H9 (cell line): ENCODE measurements at regions not wholly inside any gene's neighbourhood (a gene's known extent, or its start where the extent isn't known, plus 50 kb on each side); places are given as distances from the start of the nearest gene placed in this dataset.

Experiments used
- DNase-seq: peaks from one replicate; pipeline ENCODE4 v3.0.0-alpha.2; 2017
- H2AFZ ChIP-seq: one replicate; pipeline ENCODE4 v1.6.1; 2013; ENCODE audit warnings: mild to moderate bottlenecking, low read length, control low read depth, moderate library complexity
- H2AK5ac ChIP-seq: 2 replicates; pipeline ENCODE4 v1.6.1; 2013; ENCODE audit warnings: low read length, control low read depth, mixed read lengths; ENCODE audit not compliant: insufficient read length
- H2BK120ac ChIP-seq: one replicate; pipeline ENCODE4 v1.6.1; 2013; ENCODE audit warnings: low read depth, mild to moderate bottlenecking, low read length, control low read depth, inconsistent platforms; ENCODE audit not compliant: poor library complexity, severe bottlenecking
- H2BK12ac ChIP-seq: 2 replicates; pipeline ENCODE4 v1.6.1; 2013; ENCODE audit warnings: low read length, control low read depth, mixed read lengths, low read depth; ENCODE audit not compliant: insufficient read length
- H2BK15ac ChIP-seq: 2 replicates; pipeline ENCODE4 v1.6.1; 2013; ENCODE audit warnings: low read depth, low read length, control low read depth
- H2BK20ac ChIP-seq: one replicate; pipeline ENCODE4 v1.6.1; 2013; ENCODE audit warnings: low read depth, mild to moderate bottlenecking, low read length, control low read depth, inconsistent platforms; ENCODE audit not compliant: poor library complexity, severe bottlenecking
- H2BK5ac ChIP-seq: 2 replicates; pipeline ENCODE4 v1.6.1; 2013; ENCODE audit warnings: low read length, control low read depth, mixed read lengths; ENCODE audit not compliant: insufficient read length
- H3K14ac ChIP-seq: 2 replicates; pipeline ENCODE4 v1.6.1; 2013; ENCODE audit warnings: low read length, control low read depth; ENCODE audit not compliant: insufficient read depth
- H3K18ac ChIP-seq: 2 replicates; pipeline ENCODE4 v1.6.1; 2013; ENCODE audit warnings: low read depth, mild to moderate bottlenecking, mixed read lengths, low read length, control low read depth; ENCODE audit not compliant: insufficient read length
- H3K23ac ChIP-seq: 2 replicates; pipeline ENCODE4 v1.6.1; 2013; ENCODE audit warnings: low read length, control low read depth, mixed read lengths, low read depth; ENCODE audit not compliant: insufficient read length
- H3K23me2 ChIP-seq: 2 replicates; pipeline ENCODE4 v1.6.1; 2013; ENCODE audit warnings: low read depth, mild to moderate bottlenecking, mixed read lengths, low read length, control low read depth; ENCODE audit not compliant: insufficient read length, poor library complexity, severe bottlenecking
- H3K27ac ChIP-seq: 2 replicates; pipeline ENCODE4 v1.5.1; 2013; ENCODE audit warnings: low read length, control low read depth, mixed read lengths, low read depth; ENCODE audit not compliant: insufficient read length
- H3K27me3 ChIP-seq: 2 replicates; pipeline ENCODE4 v1.6.1; 2013; ENCODE audit warnings: low read length, control low read depth, inconsistent platforms; ENCODE audit not compliant: insufficient read depth
- H3K4ac ChIP-seq: 2 replicates; pipeline ENCODE4 v1.6.1; 2013; ENCODE audit warnings: low read depth, mild to moderate bottlenecking, control low read depth, inconsistent platforms, low read length, moderate library complexity
- H3K4me1 ChIP-seq: 2 replicates; pipeline ENCODE4 v1.6.1; 2013; ENCODE audit warnings: low read length, control low read depth, inconsistent platforms; ENCODE audit not compliant: insufficient read depth
- H3K4me2 ChIP-seq: 2 replicates; pipeline ENCODE4 v1.6.1; 2013; ENCODE audit warnings: low read length, control low read depth, mixed read lengths; ENCODE audit not compliant: insufficient read length, insufficient read depth
- H3K56ac ChIP-seq: 2 replicates; pipeline ENCODE4 v1.6.1; 2013; ENCODE audit warnings: low read depth, mild to moderate bottlenecking, mixed read lengths, low read length, control low read depth; ENCODE audit not compliant: insufficient read length
- H3K79me1 ChIP-seq: 2 replicates; pipeline ENCODE4 v1.6.1; 2013; ENCODE audit warnings: low read depth, mild to moderate bottlenecking, moderate library complexity, low read length, control low read depth, inconsistent platforms; ENCODE audit not compliant: insufficient read depth, poor library complexity, severe bottlenecking
- H3K79me2 ChIP-seq: 2 replicates; pipeline ENCODE4 v1.6.1; 2013; ENCODE audit warnings: low read length, control low read depth, inconsistent platforms; ENCODE audit not compliant: insufficient read depth
- H3K9ac ChIP-seq: 2 replicates; pipeline ENCODE4 v1.6.1; 2013; ENCODE audit warnings: low read length, control low read depth, mixed read lengths; ENCODE audit not compliant: insufficient read length; ENCODE audit errors: extremely low read depth
- H3K9me3 ChIP-seq: one replicate; pipeline ENCODE4 v1.6.1; 2013; ENCODE audit warnings: low read depth, low read length, inconsistent platforms; ENCODE audit not compliant: control insufficient read depth
- H3T11ph ChIP-seq: one replicate; pipeline ENCODE4 v1.6.1; 2013; ENCODE audit warnings: mild to moderate bottlenecking, low read length, control low read depth, inconsistent platforms
- H4K20me1 ChIP-seq: one replicate; pipeline ENCODE4 v1.6.1; 2013; ENCODE audit not compliant: control insufficient read depth, insufficient read length, insufficient read depth
- H4K5ac ChIP-seq: 2 replicates; pipeline ENCODE4 v1.6.1; 2013; ENCODE audit warnings: low read depth, mild to moderate bottlenecking, mixed read lengths, low read length, control low read depth; ENCODE audit not compliant: insufficient read length
- H4K8ac ChIP-seq: replicated peaks from 2 replicates; pipeline ENCODE4 v1.6.1; 2013; ENCODE audit warnings: low read length, control low read depth, mixed read lengths, low read depth; ENCODE audit not compliant: insufficient read length
- H4K91ac ChIP-seq: 2 replicates; pipeline ENCODE4 v1.6.1; 2013; ENCODE audit warnings: low read depth, mild to moderate bottlenecking, moderate library complexity, mixed read lengths, low read length, control low read depth; ENCODE audit not compliant: insufficient read length
- H3K27ac Mint-ChIP-seq, 3 experiments: 2 replicates in 2 of 3; 3 replicates in 1 of 3; pipeline ENCODE4 v1.8.0; 2020 to 2021; ENCODE audit warnings: mixed read lengths in 3 of 3, mild to moderate bottlenecking in 1 of 3, moderate library complexity in 1 of 3
- H3K27me3 Mint-ChIP-seq: 2 replicates; pipeline ENCODE4 v1.8.0; 2021; ENCODE audit warnings: low read depth, mild to moderate bottlenecking, moderate library complexity, mixed read lengths
- H3K36me3 Mint-ChIP-seq, 3 experiments: 2 replicates in 2 of 3; 3 replicates in 1 of 3; pipeline ENCODE4 v1.8.0; 2020 to 2021; ENCODE audit warnings: low read depth in 3 of 3, mixed read lengths in 3 of 3; ENCODE audit not compliant: insufficient read depth in 1 of 3
- H3K4me1 Mint-ChIP-seq, 2 experiments: 2 replicates each; pipeline ENCODE4 v1.8.0; 2020; ENCODE audit warnings: mixed read lengths in 2 of 2
- H3K4me3 Mint-ChIP-seq, 2 experiments: 2 replicates in 1 of 2; 3 replicates in 1 of 2; pipeline ENCODE4 v1.8.0; 2020 to 2021; ENCODE audit warnings: mild to moderate bottlenecking in 2 of 2, mixed read lengths in 2 of 2, moderate library complexity in 1 of 2
- H3K9me3 Mint-ChIP-seq, 2 experiments: 2 replicates in 1 of 2; 3 replicates in 1 of 2; pipeline ENCODE4 v1.8.0; 2020; ENCODE audit warnings: mild to moderate bottlenecking in 2 of 2, mixed read lengths in 2 of 2, moderate library complexity in 1 of 2
- WGBS: extraction: QIAGEN DNeasy Blood & Tissue Kit; methylation state at CpG from one replicate; pipeline ENCODE4 v1.1.7; 2013; ENCODE audit warnings: missing lambda C conversion rate, low lambda C conversion rate, mixed read lengths; ENCODE audit not compliant: insufficient read length; ENCODE audit errors: extremely low coverage; 5-methylcytosine and 5-hydroxymethylcytosine counted together
- TF ChIP-seq, protein P1 (sequence below): fragments of 200-600 bp; sonication (generic); conservative IDR thresholded peaks from 3 replicates; pipeline ENCODE4 v1.8.0; 2021; ENCODE audit warnings: antibody characterized with exemption, mild to moderate bottlenecking

DNA sequence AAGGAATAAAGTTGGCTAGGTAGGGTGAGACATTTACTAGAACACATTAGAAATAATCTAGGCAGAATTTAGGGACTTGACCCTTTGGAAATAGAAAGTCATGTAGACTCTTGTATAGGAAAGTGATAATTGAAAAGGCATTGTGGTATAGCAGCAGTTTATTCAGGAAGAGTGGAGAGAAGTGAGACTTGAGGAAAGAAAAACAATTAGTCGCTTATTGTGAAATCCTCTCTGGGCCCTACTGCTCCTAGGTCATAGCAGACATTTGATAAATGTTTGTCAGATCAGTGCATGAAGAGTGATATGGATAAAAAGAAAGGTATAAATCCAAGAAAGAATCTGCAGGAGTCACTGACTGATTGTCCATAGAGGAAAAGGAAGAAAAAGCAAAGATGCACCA, 337.6 kb downstream of the HNRNPD start:
- Histone ChIP-seq H3K9me3 (no peaks in the 10 kb centered on the region), H3K79me1 (no peaks in the 10 kb centered on the region), H2BK15ac (no peak overlapping the region), H3K4ac (no peak overlapping the region), H3T11ph (no peak overlapping the region), H3K4me2 (no peak overlapping the region), H2BK12ac (no peak overlapping the region), H2AK5ac (no peak overlapping the region), H2BK120ac (no peak overlapping the region), H4K5ac (no peak overlapping the region), H3K9ac (no peak overlapping the region), H3K56ac (no peak overlapping the region), H3K23ac (no peak overlapping the region), H2BK5ac (no peak overlapping the region), H3K18ac (no peak overlapping the region), H3K27ac (no peak overlapping the region), H4K91ac (no peak overlapping the region), H2BK20ac (no peak overlapping the region), H2AFZ (no peak overlapping the region), H4K8ac (no peak overlapping the region), H3K14ac (no peak overlapping the region), H3K4me1 (peaks cover 2% of the 10 kb centered on the region; the same call in 1 of the 2 replicates), H3K23me2 (no peaks in the 10 kb centered on the region), H4K20me1 (no peaks in the 10 kb centered on the region), H3K79me2 (no peaks in the 10 kb centered on the region), H3K27me3 (no peaks in the 10 kb centered on the region)
- H3K27ac Mint-ChIP-seq = no peak overlapping the region
- no peaks in the 10 kb centered on the region for H3K36me3 Mint-ChIP-seq
- H3K4me3 Mint-ChIP-seq = no peak overlapping the region
- DNase-seq = no peak
- peaks cover 15% of the 10 kb centered on the region for H3K27me3 Mint-ChIP-seq
- H3K9me3 Mint-ChIP-seq = no peaks in the 10 kb centered on the region
- H3K4me1 Mint-ChIP-seq = peaks cover 12 to 19% of the 10 kb centered on the region in 2 experiments
- TF ChIP-seq, protein P1, sequence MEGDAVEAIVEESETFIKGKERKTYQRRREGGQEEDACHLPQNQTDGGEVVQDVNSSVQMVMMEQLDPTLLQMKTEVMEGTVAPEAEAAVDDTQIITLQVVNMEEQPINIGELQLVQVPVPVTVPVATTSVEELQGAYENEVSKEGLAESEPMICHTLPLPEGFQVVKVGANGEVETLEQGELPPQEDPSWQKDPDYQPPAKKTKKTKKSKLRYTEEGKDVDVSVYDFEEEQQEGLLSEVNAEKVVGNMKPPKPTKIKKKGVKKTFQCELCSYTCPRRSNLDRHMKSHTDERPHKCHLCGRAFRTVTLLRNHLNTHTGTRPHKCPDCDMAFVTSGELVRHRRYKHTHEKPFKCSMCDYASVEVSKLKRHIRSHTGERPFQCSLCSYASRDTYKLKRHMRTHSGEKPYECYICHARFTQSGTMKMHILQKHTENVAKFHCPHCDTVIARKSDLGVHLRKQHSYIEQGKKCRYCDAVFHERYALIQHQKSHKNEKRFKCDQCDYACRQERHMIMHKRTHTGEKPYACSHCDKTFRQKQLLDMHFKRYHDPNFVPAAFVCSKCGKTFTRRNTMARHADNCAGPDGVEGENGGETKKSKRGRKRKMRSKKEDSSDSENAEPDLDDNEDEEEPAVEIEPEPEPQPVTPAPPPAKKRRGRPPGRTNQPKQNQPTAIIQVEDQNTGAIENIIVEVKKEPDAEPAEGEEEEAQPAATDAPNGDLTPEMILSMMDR = no peak
- no CpG with 5 or more reads among the region's 1 CpG for WGBS
